ENCODE measurements at regions not wholly inside any gene's neighbourhood (a gene's known extent, or its start where the extent isn't known, plus 50 kb on each side); places are given as distances from the start of the nearest gene placed in this dataset.
A peak's percentile ranks its signal among the peaks of the same experiment; 100 is the strongest.

DNA sequence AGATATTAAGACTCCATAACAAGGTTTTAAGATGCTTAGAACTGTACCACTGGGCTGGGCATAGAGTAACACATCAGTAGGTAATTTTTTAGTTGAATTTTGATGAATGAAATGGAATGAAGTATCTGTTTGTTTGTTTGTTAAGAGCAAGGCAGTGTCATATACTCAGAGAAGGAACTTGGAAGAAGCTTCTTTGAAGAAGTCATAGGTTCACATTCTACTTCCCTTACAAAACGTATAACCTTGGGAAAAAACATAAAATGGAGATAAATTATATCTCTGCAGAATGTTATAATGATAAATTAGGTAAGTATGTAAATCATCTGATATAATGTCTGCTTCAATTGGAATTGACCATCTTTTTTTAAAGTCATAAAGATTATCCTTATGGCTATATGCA is 122.1 kb upstream of the SLC39A10 start:
- no CpG with 5 or more reads among the region's 1 CpG for WGBS (ENCODE audit: insufficient coverage)
- peak overlapping the region; percentile 70 for H3K4me2 ChIP-seq (replicated peaks; ENCODE audit: low read depth, low read length, poor library complexity, severe bottlenecking)
- POLR2A ChIA-PET = interaction anchor here (2.2 to 4.1 kb wide), 2 partner anchors 27 to 125 kb away, joined by 8 to 23 read pairs; no protein-coding TSS in a partner anchor
- no peak for TF ChIP-seq EZH2 (IDR thresholded peaks at IDR 0.05; ENCODE audit: borderline replicate concordance, insufficient read depth, low read depth, low read length, poor library complexity, severe bottlenecking)
- TF ChIP-seq, protein P1, sequence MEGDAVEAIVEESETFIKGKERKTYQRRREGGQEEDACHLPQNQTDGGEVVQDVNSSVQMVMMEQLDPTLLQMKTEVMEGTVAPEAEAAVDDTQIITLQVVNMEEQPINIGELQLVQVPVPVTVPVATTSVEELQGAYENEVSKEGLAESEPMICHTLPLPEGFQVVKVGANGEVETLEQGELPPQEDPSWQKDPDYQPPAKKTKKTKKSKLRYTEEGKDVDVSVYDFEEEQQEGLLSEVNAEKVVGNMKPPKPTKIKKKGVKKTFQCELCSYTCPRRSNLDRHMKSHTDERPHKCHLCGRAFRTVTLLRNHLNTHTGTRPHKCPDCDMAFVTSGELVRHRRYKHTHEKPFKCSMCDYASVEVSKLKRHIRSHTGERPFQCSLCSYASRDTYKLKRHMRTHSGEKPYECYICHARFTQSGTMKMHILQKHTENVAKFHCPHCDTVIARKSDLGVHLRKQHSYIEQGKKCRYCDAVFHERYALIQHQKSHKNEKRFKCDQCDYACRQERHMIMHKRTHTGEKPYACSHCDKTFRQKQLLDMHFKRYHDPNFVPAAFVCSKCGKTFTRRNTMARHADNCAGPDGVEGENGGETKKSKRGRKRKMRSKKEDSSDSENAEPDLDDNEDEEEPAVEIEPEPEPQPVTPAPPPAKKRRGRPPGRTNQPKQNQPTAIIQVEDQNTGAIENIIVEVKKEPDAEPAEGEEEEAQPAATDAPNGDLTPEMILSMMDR (IDR thresholded peaks at IDR 0.05) = no peak
- peak overlapping the region; percentile 81 to 83 for H3K27ac ChIP-seq (ENCODE audit: low read length in 2 of 2)
- H3K9ac ChIP-seq (ENCODE audit: low read length) = no peak overlapping the region
- intact Hi-C loops (cut with micrococcal nuclease) = no loop called here
- H3K4me3 Mint-ChIP-seq = no peak overlapping the region
- no peaks in the 10 kb centered on the region for H3K27me3 Mint-ChIP-seq
- no peaks in the 10 kb centered on the region for H3K9me3 Mint-ChIP-seq (ENCODE audit: insufficient read depth)
- CTCF ChIA-PET = interaction anchor here (1.3 to 9.0 kb wide), 7 partner anchors 21 to 124 kb away, joined by 3 to 113 read pairs (median 22); partner anchors contain the start of gene SLC39A10
- H3K27me3 ChIP-seq (replicated peaks in 1 of 4; ENCODE audit: control extremely low read depth in 1 of 4, control insufficient read depth in 3 of 4, insufficient read depth in 4 of 4, low read length in 3 of 4) = no peaks in the 10 kb centered on the region
- H3K9me3 ChIP-seq (ENCODE audit: control extremely low read depth in 1 of 3, control insufficient read depth in 2 of 3, insufficient read depth in 1 of 3, low read length in 2 of 3) = no peaks in the 10 kb centered on the region
- no peaks in the 10 kb centered on the region for H3K36me3 ChIP-seq (replicated peaks in 1 of 2; ENCODE audit: control extremely low read depth in 1 of 2, control insufficient read depth in 1 of 2, extremely low read depth in 1 of 2, insufficient read depth in 2 of 2, low read length in 1 of 2)
- H3K27ac Mint-ChIP-seq = peak overlapping the region; percentile 95
- peaks cover 67% of the 10 kb centered on the region for H3K4me1 Mint-ChIP-seq
- H2AFZ ChIP-seq (ENCODE audit: insufficient read depth, low read depth, low read length, poor library complexity, severe bottlenecking) = peak overlapping the region; percentile 78
- no peak for ATAC-seq (ENCODE audit: low read depth)
- DNase-seq = no peak
- H3K79me2 ChIP-seq (ENCODE audit: control insufficient read depth, insufficient read depth, low read length) = peaks cover 5% of the 10 kb centered on the region
- H3K4me1 ChIP-seq (ENCODE audit: control insufficient read depth in 2 of 2, insufficient read depth in 2 of 2, low read length in 2 of 2) = peaks cover 59% of the 10 kb centered on the region in 2 donors
- no peaks in the 10 kb centered on the region for H4K20me1 ChIP-seq (ENCODE audit: control insufficient read depth, insufficient read depth, low read length, poor library complexity, severe bottlenecking)
- no peak overlapping the region for H3K4me3 ChIP-seq (ENCODE audit: control extremely low read depth in 1 of 5, extremely low read depth in 1 of 5, insufficient read depth in 1 of 5, low read depth in 2 of 5, low read length in 4 of 5)

GRCh38 chr2:195533771-195534642 is 123.0 kb upstream of the SLC39A10 start:
- TF ChIP-seq, protein P1 (IDR thresholded peaks at IDR 0.05) = no peak
- no peak for TF ChIP-seq EZH2 (IDR thresholded peaks at IDR 0.05; ENCODE audit: borderline replicate concordance, insufficient read depth, low read depth, low read length, poor library complexity, severe bottlenecking)
- peaks cover 57 to 58% of the 10 kb centered on the region in 2 donors for H3K4me1 ChIP-seq (ENCODE audit: control insufficient read depth in 2 of 2, insufficient read depth in 2 of 2, low read length in 2 of 2)
- peaks cover 65% of the 10 kb centered on the region for H3K4me1 Mint-ChIP-seq
- H3K36me3 ChIP-seq (replicated peaks in 1 of 2; ENCODE audit: control extremely low read depth in 1 of 2, control insufficient read depth in 1 of 2, extremely low read depth in 1 of 2, insufficient read depth in 2 of 2, low read length in 1 of 2) = no peaks in the 10 kb centered on the region
- H3K27me3 Mint-ChIP-seq = no peaks in the 10 kb centered on the region
- H4K20me1 ChIP-seq (ENCODE audit: control insufficient read depth, insufficient read depth, low read length, poor library complexity, severe bottlenecking) = no peaks in the 10 kb centered on the region
- peak overlapping the region; percentile 62 to 83 for H3K27ac ChIP-seq (ENCODE audit: low read length in 2 of 2)
- peaks cover 5% of the 10 kb centered on the region for H3K79me2 ChIP-seq (ENCODE audit: control insufficient read depth, insufficient read depth, low read length)
- POLR2A ChIA-PET = interaction anchor here (1.0 to 4.1 kb wide), 4 partner anchors 19 to 126 kb away, joined by 8 to 23 read pairs (median 10); partner anchors contain the start of gene SLC39A10
- no peaks in the 10 kb centered on the region for H3K9me3 ChIP-seq (ENCODE audit: control extremely low read depth in 1 of 3, control insufficient read depth in 2 of 3, insufficient read depth in 1 of 3, low read length in 2 of 3)
- WGBS (ENCODE audit: insufficient coverage) = 40% methylated on average over 5 of the region's 8 CpGs
- intact Hi-C loops (cut with micrococcal nuclease) = loop anchor here (1.0 kb wide), 1 partner anchor 126 kb away; no protein-coding TSS in a partner anchor
- H2AFZ ChIP-seq (ENCODE audit: insufficient read depth, low read depth, low read length, poor library complexity, severe bottlenecking) = peak overlapping the region; percentile 78
- no peaks in the 10 kb centered on the region for H3K27me3 ChIP-seq (replicated peaks in 1 of 4; ENCODE audit: control extremely low read depth in 1 of 4, control insufficient read depth in 3 of 4, insufficient read depth in 4 of 4, low read length in 3 of 4)
- H3K9ac ChIP-seq (ENCODE audit: low read length) = peak overlapping the region; percentile 67
- H3K27ac Mint-ChIP-seq = peak overlapping the region; percentile 92
- ATAC-seq (ENCODE audit: low read depth) (peak; percentile 60), DNase-seq (peak; percentile 31)
- CTCF ChIA-PET = interaction anchor here (0.8 to 9.0 kb wide), 16 partner anchors 12 to 534 kb away, joined by 3 to 113 read pairs (median 4); partner anchors contain the start of genes DNAH7 and SLC39A10
- peak overlapping the region; percentile 70 for H3K4me2 ChIP-seq (replicated peaks; ENCODE audit: low read depth, low read length, poor library complexity, severe bottlenecking)
- peak overlapping the region in 1 of 5 experiments; percentile 62 for H3K4me3 ChIP-seq (ENCODE audit: control extremely low read depth in 1 of 5, extremely low read depth in 1 of 5, insufficient read depth in 1 of 5, low read depth in 2 of 5, low read length in 4 of 5)
- H3K4me3 Mint-ChIP-seq = peak overlapping the region; percentile 83
- no peaks in the 10 kb centered on the region for H3K9me3 Mint-ChIP-seq (ENCODE audit: insufficient read depth)

Data from B cell (primary cell).